MG63 (cell line): ENCODE measurements at regions not wholly inside any gene's neighbourhood (a gene's known extent, or its start where the extent isn't known, plus 50 kb on each side); places are given as distances from the start of the nearest gene placed in this dataset.

Experiments used
- DNase-seq: peaks from one replicate; pipeline ENCODE4 v3.0.0-alpha.2; 2020
- H3K27me3 ChIP-seq: fragments of 250-450 bp; sonication (Bioruptor Pico); 2 replicates; pipeline ENCODE4 v1.5.1; 2020; ENCODE audit warnings: mild to moderate bottlenecking, moderate library complexity
- H3K36me3 ChIP-seq: fragments of 250-450 bp; sonication (Bioruptor Pico); 2 replicates; pipeline ENCODE4 v1.5.1; 2020; ENCODE audit warnings: mild to moderate bottlenecking, moderate library complexity
- H3K4me3 ChIP-seq: fragments of 250-450 bp; sonication (Bioruptor Pico); 2 replicates; pipeline ENCODE4 v1.5.1; 2020; ENCODE audit warnings: mild to moderate bottlenecking, moderate library complexity
- H3K9me3 ChIP-seq: fragments of 250-450 bp; sonication (Bioruptor Pico); 2 replicates; pipeline ENCODE4 v1.5.1; 2020; ENCODE audit warnings: mild to moderate bottlenecking, moderate library complexity

GRCh38 chr19:30092721-30093569, 150.9 kb downstream of the URI1 start:
- DNase-seq = no peak
- H3K4me3 ChIP-seq = no peak overlapping the region
- H3K27me3 ChIP-seq = no peaks in the 10 kb centered on the region
- H3K9me3 ChIP-seq = no peaks in the 10 kb centered on the region
- no peaks in the 10 kb centered on the region for H3K36me3 ChIP-seq

- Histone ChIP-seq H3K4me3 (no peak overlapping the region), H3K36me3 (no peaks in the 10 kb centered on the region), H3K27me3 (no peaks in the 10 kb centered on the region), H3K9me3 (no peaks in the 10 kb centered on the region)
- DNase-seq = no peak
Observed at GRCh38 chr19:30093966-30094755, 152.1 kb downstream of the URI1 start.

- H3K9me3 ChIP-seq = no peaks in the 10 kb centered on the region
- no peaks in the 10 kb centered on the region for H3K36me3 ChIP-seq
- no peak for DNase-seq
- H3K27me3 ChIP-seq = no peaks in the 10 kb centered on the region
- no peak overlapping the region for H3K4me3 ChIP-seq
Observed at GRCh38 chr19:30094756-30095140, 152.7 kb downstream of the URI1 start.

GRCh38 chr19:30095171-30095570, 153.1 kb downstream of the URI1 start:
- Histone ChIP-seq H3K36me3 (no peaks in the 10 kb centered on the region), H3K27me3 (no peaks in the 10 kb centered on the region), H3K4me3 (no peak overlapping the region), H3K9me3 (no peaks in the 10 kb centered on the region)
- DNase-seq = no peak

- H3K36me3 ChIP-seq = no peaks in the 10 kb centered on the region
- H3K4me3 ChIP-seq = no peak overlapping the region
- DNase-seq = no peak
- no peaks in the 10 kb centered on the region for H3K27me3 ChIP-seq
- no peaks in the 10 kb centered on the region for H3K9me3 ChIP-seq
Observed at GRCh38 chr19:30096596-30097370, 154.7 kb downstream of the URI1 start.

GRCh38 chr19:30097746-30098280, 155.8 kb downstream of the URI1 start:
- no peaks in the 10 kb centered on the region for H3K27me3 ChIP-seq
- H3K36me3 ChIP-seq = no peaks in the 10 kb centered on the region
- H3K4me3 ChIP-seq = no peak overlapping the region
- H3K9me3 ChIP-seq = no peaks in the 10 kb centered on the region
- DNase-seq = no peak

GRCh38 chr19:30102239-30102638, 160.2 kb downstream of the URI1 start:
- no peaks in the 10 kb centered on the region for H3K36me3 ChIP-seq
- H3K27me3 ChIP-seq = no peaks in the 10 kb centered on the region
- H3K9me3 ChIP-seq = no peaks in the 10 kb centered on the region
- DNase-seq = no peak
- no peak overlapping the region for H3K4me3 ChIP-seq

- Histone ChIP-seq H3K4me3 (no peak overlapping the region), H3K9me3 (no peaks in the 10 kb centered on the region), H3K36me3 (no peaks in the 10 kb centered on the region), H3K27me3 (no peaks in the 10 kb centered on the region)
- no peak for DNase-seq
Observed at GRCh38 chr19:30102666-30103065, 160.6 kb downstream of the URI1 start.

GRCh38 chr19:30103981-30104380, 161.9 kb downstream of the URI1 start:
- DNase-seq = no peak
- H3K4me3 ChIP-seq = no peak overlapping the region
- no peaks in the 10 kb centered on the region for H3K9me3 ChIP-seq
- no peaks in the 10 kb centered on the region for H3K36me3 ChIP-seq
- H3K27me3 ChIP-seq = no peaks in the 10 kb centered on the region

GRCh38 chr19:30105316-30105715, 163.3 kb downstream of the URI1 start:
- no peak for DNase-seq
- H3K4me3 ChIP-seq = no peak overlapping the region
- no peaks in the 10 kb centered on the region for H3K27me3 ChIP-seq
- H3K36me3 ChIP-seq = no peaks in the 10 kb centered on the region
- H3K9me3 ChIP-seq = no peaks in the 10 kb centered on the region

- no peaks in the 10 kb centered on the region for H3K9me3 ChIP-seq
- H3K27me3 ChIP-seq = no peaks in the 10 kb centered on the region
- DNase-seq = no peak
- H3K36me3 ChIP-seq = no peaks in the 10 kb centered on the region
- no peak overlapping the region for H3K4me3 ChIP-seq
Observed at GRCh38 chr19:30105727-30106126, 163.7 kb downstream of the URI1 start.

- DNase-seq = no peak
- H3K36me3 ChIP-seq = no peaks in the 10 kb centered on the region
- no peak overlapping the region for H3K4me3 ChIP-seq
- no peaks in the 10 kb centered on the region for H3K9me3 ChIP-seq
- H3K27me3 ChIP-seq = no peaks in the 10 kb centered on the region
Observed at GRCh38 chr19:30106417-30107095, 164.5 kb downstream of the URI1 start.

GRCh38 chr19:30107251-30107650, 165.2 kb downstream of the URI1 start:
- no peaks in the 10 kb centered on the region for H3K36me3 ChIP-seq
- no peak overlapping the region for H3K4me3 ChIP-seq
- H3K27me3 ChIP-seq = no peaks in the 10 kb centered on the region
- no peak for DNase-seq
- H3K9me3 ChIP-seq = no peaks in the 10 kb centered on the region

GRCh38 chr19:30109565-30109964, 167.5 kb downstream of the URI1 start:
- no peaks in the 10 kb centered on the region for H3K27me3 ChIP-seq
- H3K9me3 ChIP-seq = no peaks in the 10 kb centered on the region
- H3K36me3 ChIP-seq = no peaks in the 10 kb centered on the region
- DNase-seq = no peak
- H3K4me3 ChIP-seq = no peak overlapping the region

- H3K9me3 ChIP-seq = no peaks in the 10 kb centered on the region
- H3K27me3 ChIP-seq = no peaks in the 10 kb centered on the region
- H3K36me3 ChIP-seq = no peaks in the 10 kb centered on the region
- H3K4me3 ChIP-seq = no peak overlapping the region
- DNase-seq = no peak
Observed at GRCh38 chr19:30111021-30111855, 169.2 kb downstream of the URI1 start.

GRCh38 chr19:30112171-30112570, 170.1 kb downstream of the URI1 start:
- DNase-seq = no peak
- no peak overlapping the region for H3K4me3 ChIP-seq
- H3K9me3 ChIP-seq = no peaks in the 10 kb centered on the region

More at GRCh38 chr19:30112171-30112570, 170.1 kb downstream of the URI1 start:
- Histone ChIP-seq H3K27me3 (no peaks in the 10 kb centered on the region), H3K36me3 (no peaks in the 10 kb centered on the region)
